PC-3 (cell line): ENCODE measurements at regions not wholly inside any gene's neighbourhood (a gene's known extent, or its start where the extent isn't known, plus 50 kb on each side); places are given as distances from the start of the nearest gene placed in this dataset.
"Not testable (repeated sequence)": the region's sequence is repeated elsewhere in the genome, so short reads cannot be mapped to it uniquely, and the experiment has no call there.

ENCODE experiments used
- ATAC-seq: fragments of 200-7000 bp; cut with Tn5 transposase; 2 replicates; pipeline ENCODE4 v1.9.1; 2020; ENCODE audit warnings: mild to moderate bottlenecking, moderate library complexity
- BruUV-seq: library from RNA; stranded (reverse); fragments of 400-500 nt; replicated peaks from 2 replicates; lab custom pipeline; 2021; lab: Mats Ljungman, UMichigan
- CTCF ChIA-PET: fragments of 300-600 bp; sonication (Branson Sonifier 250); formaldehyde crosslinking; loops from one replicate; lab custom pipeline; 2022; ENCODE audit warnings: antibody characterized with exemption; lab: Charles Lee
- POLR2A ChIA-PET: fragments of 300-600 bp; sonication (Branson Sonifier 250); formaldehyde crosslinking; loops from one replicate; lab custom pipeline; 2022; ENCODE audit warnings: antibody characterized with exemption; ENCODE audit not compliant: unreplicated experiment; lab: Charles Lee
- DNase-seq: peaks from one replicate; pipeline ENCODE4 v3.0.0-alpha.2; 2015
- H2AFZ ChIP-seq: fragments of 300-600 bp; sonication (generic); 2 replicates; pipeline ENCODE4 v1.6.0; 2016; ENCODE audit warnings: antibody characterized with exemption, low read length
- H3F3A ChIP-seq: fragments of 300-600 bp; sonication (generic); one replicate; pipeline ENCODE4 v1.6.0; 2017; ENCODE audit warnings: antibody characterized with exemption, low read length, control low read depth, mild to moderate bottlenecking; ENCODE audit not compliant: unreplicated experiment
- H3K27ac ChIP-seq: fragments of 300-600 bp; sonication (generic); 2 replicates; pipeline ENCODE4 v1.5.1; 2016; ENCODE audit warnings: mild to moderate bottlenecking, low read length
- H3K27me3 ChIP-seq: fragments of 300-600 bp; sonication (generic); 2 replicates; pipeline ENCODE4 v1.6.1; 2016; ENCODE audit warnings: low read length, mixed read lengths
- H3K36me3 ChIP-seq: fragments of 300-600 bp; sonication (generic); 2 replicates; pipeline ENCODE4 v1.6.1; 2016; ENCODE audit warnings: low read depth, mixed run types, low read length, mixed read lengths
- H3K4me1 ChIP-seq: fragments of 300-600 bp; sonication (generic); 2 replicates; pipeline ENCODE4 v1.5.1; 2016; ENCODE audit warnings: low read length; ENCODE audit not compliant: insufficient read depth
- H3K4me2 ChIP-seq: fragments of 300-600 bp; sonication (generic); 2 replicates; pipeline ENCODE4 v1.6.0; 2016; ENCODE audit warnings: low read length
- H3K4me3 ChIP-seq: fragments of 300-600 bp; sonication (generic); 2 replicates; pipeline ENCODE4 v1.5.1; 2016; ENCODE audit warnings: mild to moderate bottlenecking, low read length, mixed read lengths
- H3K79me2 ChIP-seq: fragments of 300-600 bp; sonication (generic); 2 replicates; pipeline ENCODE4 v1.6.1; 2017; ENCODE audit warnings: low read length, mixed read lengths
- H3K9ac ChIP-seq: fragments of 300-600 bp; sonication (generic); 2 replicates; pipeline ENCODE4 v1.6.0; 2016; ENCODE audit warnings: mild to moderate bottlenecking, low read length
- H3K9me2 ChIP-seq: fragments of 300-600 bp; sonication (generic); replicated peaks from 2 replicates; pipeline ENCODE4 v1.6.1; 2016; ENCODE audit warnings: mixed run types, low read length, mixed read lengths
- H3K9me3 ChIP-seq: fragments of 300-600 bp; sonication (generic); 2 replicates; pipeline ENCODE4 v1.6.1; 2016; ENCODE audit warnings: low read length, mixed read lengths
- H4K20me1 ChIP-seq: fragments of 300-600 bp; sonication (generic); 2 replicates; pipeline ENCODE4 v1.6.1; 2016; ENCODE audit warnings: low read length, mixed read lengths
- CTCF ChIP-seq: fragments of 300-600 bp; sonication (generic); conservative IDR thresholded peaks from 2 replicates; pipeline ENCODE4 v1.5.1; 2017; ENCODE audit warnings: antibody characterized with exemption, low read depth, mild to moderate bottlenecking, low read length
- EZH2 ChIP-seq: fragments of 300-600 bp; sonication (generic); IDR thresholded peaks from one replicate; pipeline ENCODE4 v1.6.1; 2017; ENCODE audit warnings: antibody characterized with exemption, mild to moderate bottlenecking, low read length; ENCODE audit not compliant: unreplicated experiment
- EZH2phosphoT487 ChIP-seq: fragments of 300-600 bp; sonication (generic); IDR thresholded peaks from 2 replicates; pipeline ENCODE4 v1.6.1; 2018; ENCODE audit warnings: mild to moderate bottlenecking, antibody characterized with exemption, low read length, borderline replicate concordance
- intact Hi-C: fragments of 100-400 bp; cut with micrococcal nuclease; formaldehyde crosslinking; loops from 2 replicates; pipeline ENCODE4 v1.9.0; 2023

GRCh38 chr3:153274561-153274960, 112.5 kb downstream of the RAP2B start:
- Histone ChIP-seq H3K4me2 (no peak overlapping the region), H3K9me3 (no peaks in the 10 kb centered on the region), H3K79me2 (no peaks in the 10 kb centered on the region), H3K27ac (no peak overlapping the region), H4K20me1 (no peaks in the 10 kb centered on the region), H3K27me3 (no peaks in the 10 kb centered on the region), H3K9ac (no peak overlapping the region), H3K4me1 (no peaks in the 10 kb centered on the region; the same call in 1 of the 2 replicates), H3K4me3 (no peak overlapping the region), H3K9me2 (no peaks in the 10 kb centered on the region), H2AFZ (no peak overlapping the region), H3F3A (no peaks in the 10 kb centered on the region), H3K36me3 (no peaks in the 10 kb centered on the region)
- BruUV-seq = no TSS peak
- ATAC-seq = no peak
- ChIA-PET CTCF (interaction anchor here (0.7 kb wide), 1 partner anchor 101 kb away, joined by 3 read pairs; no protein-coding TSS in a partner anchor), POLR2A (no interaction called here)
- TF ChIP-seq EZH2 (no peak), EZH2phosphoT487 (no peak), CTCF (no peak)
- no peak for DNase-seq
- intact Hi-C loops = no loop called here

GRCh38 chr3:153275514-153275913, 113.5 kb downstream of the RAP2B start:
- ATAC-seq = no peak
- no peaks in the 10 kb centered on the region for H3K9me3 ChIP-seq
- no peaks in the 10 kb centered on the region for H3K36me3 ChIP-seq
- H4K20me1 ChIP-seq = no peaks in the 10 kb centered on the region
- H3K4me2 ChIP-seq = no peak overlapping the region
- TF ChIP-seq EZH2 = no peak
- TF ChIP-seq CTCF = no peak
- no peak for TF ChIP-seq EZH2phosphoT487
- no peaks in the 10 kb centered on the region for H3F3A ChIP-seq
- H3K27ac ChIP-seq = no peak overlapping the region
- H3K9me2 ChIP-seq = no peaks in the 10 kb centered on the region
- intact Hi-C loops = no loop called here
- no peaks in the 10 kb centered on the region for H3K27me3 ChIP-seq
- H2AFZ ChIP-seq = no peak overlapping the region
- no peak overlapping the region for H3K4me3 ChIP-seq
- CTCF ChIA-PET = no interaction called here
- H3K79me2 ChIP-seq = no peaks in the 10 kb centered on the region
- no peak for DNase-seq
- no peaks in the 10 kb centered on the region; the same call in 1 of the 2 replicates for H3K4me1 ChIP-seq
- no peak overlapping the region for H3K9ac ChIP-seq
- POLR2A ChIA-PET = no interaction called here
- BruUV-seq = no TSS peak

GRCh38 chr3:153277029-153277428, 115.0 kb downstream of the RAP2B start:
- Histone ChIP-seq H3K79me2 (no peaks in the 10 kb centered on the region), H2AFZ (no peak overlapping the region; the same call in 1 of the 2 replicates), H3K9ac (no peak overlapping the region), H3K27me3 (no peaks in the 10 kb centered on the region), H3K9me3 (no peaks in the 10 kb centered on the region), H3K4me2 (no peak overlapping the region), H3K4me1 (no peaks in the 10 kb centered on the region; the same call in 1 of the 2 replicates), H3K36me3 (no peaks in the 10 kb centered on the region), H4K20me1 (no peaks in the 10 kb centered on the region), H3K27ac (no peak overlapping the region), H3F3A (no peaks in the 10 kb centered on the region), H3K4me3 (no peak overlapping the region), H3K9me2 (no peaks in the 10 kb centered on the region)
- POLR2A ChIA-PET = no interaction called here
- CTCF ChIA-PET = no interaction called here
- TF ChIP-seq EZH2phosphoT487 = no peak
- no peak for TF ChIP-seq EZH2
- TF ChIP-seq CTCF = no peak
- ATAC-seq (peak; percentile 48), DNase-seq (peak; percentile 43)
- BruUV-seq = no TSS peak
- intact Hi-C loops = no loop called here

- intact Hi-C loops, H3K9me3 ChIP-seq, H3F3A ChIP-seq, H2AFZ ChIP-seq, H3K27me3 ChIP-seq, ATAC-seq, H4K20me1 ChIP-seq, H3K9ac ChIP-seq, H3K79me2 ChIP-seq, DNase-seq, H3K27ac ChIP-seq, H3K36me3 ChIP-seq, CTCF ChIA-PET, BruUV-seq, H3K4me3 ChIP-seq, POLR2A ChIA-PET, H3K9me2 ChIP-seq, H3K4me2 ChIP-seq: not testable (repeated sequence)
- H3K4me1 ChIP-seq = peaks cover 28% of the 10 kb centered on the region
Observed at GRCh38 chr3:153281236-153281997, 119.4 kb downstream of the RAP2B start.
